Activated T-helper 2 cell treated with anti-CD3 and anti-CD28 coated beads, Interferon-gamma antibody, Interleukin-2, Interleukin-4, amounts not matched to agents 10 μg/mL and 5 μg/mL and 100 μg/mL, durations not matched to agents 14 hours and 24 hours and 36 hours (primary cell): ENCODE measurements at regions not wholly inside any gene's neighbourhood (a gene's known extent, or its start where the extent isn't known, plus 50 kb on each side); places are given as distances from the start of the nearest gene placed in this dataset.
A peak's percentile ranks its signal among the peaks of the same experiment; 100 is the strongest.

ENCODE experiments used
- DNase-seq: peaks from one replicate; pipeline ENCODE4 v3.0.0; 2021; ENCODE audit warnings: low spot score
- H3K27ac Mint-ChIP-seq: one replicate; pipeline ENCODE4 v1.8.0; 2021; ENCODE audit warnings: mixed read lengths
- H3K27me3 Mint-ChIP-seq: one replicate; pipeline ENCODE4 v1.8.0; 2021; ENCODE audit warnings: low read depth, mixed read lengths
- H3K36me3 Mint-ChIP-seq: one replicate; pipeline ENCODE4 v1.8.0; 2021; ENCODE audit warnings: low read depth, mixed read lengths
- H3K4me1 Mint-ChIP-seq: one replicate; pipeline ENCODE4 v1.8.0; 2021; ENCODE audit warnings: low read depth, mixed read lengths
- H3K4me3 Mint-ChIP-seq: one replicate; pipeline ENCODE4 v1.8.0; 2021; ENCODE audit warnings: low read depth, mild to moderate bottlenecking, moderate library complexity, mixed read lengths
- H3K9me3 Mint-ChIP-seq: one replicate; pipeline ENCODE4 v1.8.0; 2021; ENCODE audit warnings: mixed read lengths
- intact Hi-C: fragments of 100-400 bp; cut with micrococcal nuclease; formaldehyde crosslinking; loops from one replicate; pipeline ENCODE4 v1.15.1; 2023

- no peak overlapping the region for H3K4me3 Mint-ChIP-seq
- intact Hi-C loops: no loop called here
- peaks cover 9% of the 10 kb centered on the region for H3K27me3 Mint-ChIP-seq
- no peak overlapping the region for H3K27ac Mint-ChIP-seq
- DNase-seq: no peak
- H3K9me3 Mint-ChIP-seq: no peaks in the 10 kb centered on the region
- H3K4me1 Mint-ChIP-seq: peaks cover 44% of the 10 kb centered on the region
- no peaks in the 10 kb centered on the region for H3K36me3 Mint-ChIP-seq
Measured at GRCh38 chr6:1526398-1527072, 83.2 kb upstream of the FOXC1 start.

GRCh38 chr6:1527073-1527457, 82.7 kb upstream of the FOXC1 start:
- intact Hi-C loops: no loop called here
- H3K27ac Mint-ChIP-seq: no peak overlapping the region

GRCh38 chr6:1535295-1535694, 74.4 kb upstream of the FOXC1 start:
- Mint-ChIP-seq H3K27me3 (no peaks in the 10 kb centered on the region), H3K36me3 (no peaks in the 10 kb centered on the region), H3K4me3 (no peak overlapping the region), H3K4me1 (peaks cover 15% of the 10 kb centered on the region), H3K27ac (no peak overlapping the region), H3K9me3 (no peaks in the 10 kb centered on the region)
- DNase-seq: peak; percentile 26
- intact Hi-C loops: no loop called here

More at GRCh38 chr6:1527073-1527457, 82.7 kb upstream of the FOXC1 start:
- no peak for DNase-seq
- no peak overlapping the region for H3K4me3 Mint-ChIP-seq
- no peaks in the 10 kb centered on the region for H3K9me3 Mint-ChIP-seq
- peaks cover 5% of the 10 kb centered on the region for H3K27me3 Mint-ChIP-seq
- H3K36me3 Mint-ChIP-seq: no peaks in the 10 kb centered on the region
- peaks cover 44% of the 10 kb centered on the region for H3K4me1 Mint-ChIP-seq

- intact Hi-C loops: no loop called here
- Mint-ChIP-seq H3K27ac (no peak overlapping the region), H3K4me1 (peaks cover 11% of the 10 kb centered on the region), H3K9me3 (no peaks in the 10 kb centered on the region), H3K4me3 (no peak overlapping the region), H3K27me3 (no peaks in the 10 kb centered on the region), H3K36me3 (no peaks in the 10 kb centered on the region)
- DNase-seq: no peak
Measured at GRCh38 chr6:1536526-1537429, 72.9 kb upstream of the FOXC1 start.

- Mint-ChIP-seq H3K27ac (no peak overlapping the region), H3K9me3 (no peaks in the 10 kb centered on the region), H3K4me3 (no peak overlapping the region), H3K36me3 (no peaks in the 10 kb centered on the region), H3K4me1 (peaks cover 11% of the 10 kb centered on the region), H3K27me3 (peaks cover under 1% of the 10 kb centered on the region)
- no peak for DNase-seq
- intact Hi-C loops: no loop called here
Measured at GRCh38 chr6:1538369-1538768, 71.3 kb upstream of the FOXC1 start.

- Mint-ChIP-seq H3K27ac (no peak overlapping the region), H3K4me3 (no peak overlapping the region), H3K9me3 (no peaks in the 10 kb centered on the region), H3K4me1 (peaks cover 11% of the 10 kb centered on the region), H3K27me3 (peaks cover 5% of the 10 kb centered on the region), H3K36me3 (no peaks in the 10 kb centered on the region)
- intact Hi-C loops: no loop called here
- DNase-seq: no peak
Measured at GRCh38 chr6:1538810-1539478, 70.8 kb upstream of the FOXC1 start.

GRCh38 chr6:1540864-1541521, 68.7 kb upstream of the FOXC1 start:
- DNase-seq: no peak
- H3K27ac Mint-ChIP-seq: no peak overlapping the region
- H3K27me3 Mint-ChIP-seq: peaks cover 8% of the 10 kb centered on the region
- H3K4me3 Mint-ChIP-seq: no peak overlapping the region
- H3K4me1 Mint-ChIP-seq: peaks cover 6% of the 10 kb centered on the region
- H3K9me3 Mint-ChIP-seq: no peaks in the 10 kb centered on the region
- intact Hi-C loops: no loop called here
- no peaks in the 10 kb centered on the region for H3K36me3 Mint-ChIP-seq

- Mint-ChIP-seq H3K36me3 (no peaks in the 10 kb centered on the region), H3K4me1 (no peaks in the 10 kb centered on the region), H3K27me3 (peaks cover 8% of the 10 kb centered on the region), H3K27ac (no peak overlapping the region), H3K4me3 (no peak overlapping the region), H3K9me3 (no peaks in the 10 kb centered on the region)
- intact Hi-C loops: no loop called here
- no peak for DNase-seq
Measured at GRCh38 chr6:1542335-1542734, 67.4 kb upstream of the FOXC1 start.

GRCh38 chr6:1542764-1543163, 67.0 kb upstream of the FOXC1 start:
- Mint-ChIP-seq H3K36me3 (no peaks in the 10 kb centered on the region), H3K27ac (no peak overlapping the region), H3K27me3 (peaks cover 8% of the 10 kb centered on the region), H3K4me1 (no peaks in the 10 kb centered on the region), H3K9me3 (no peaks in the 10 kb centered on the region), H3K4me3 (no peak overlapping the region)
- DNase-seq: no peak
- intact Hi-C loops: no loop called here

GRCh38 chr6:1544000-1544399, 65.7 kb upstream of the FOXC1 start:
- no peaks in the 10 kb centered on the region for H3K9me3 Mint-ChIP-seq
- no peaks in the 10 kb centered on the region for H3K36me3 Mint-ChIP-seq
- H3K27ac Mint-ChIP-seq: no peak overlapping the region
- intact Hi-C loops: no loop called here
- no peak overlapping the region for H3K4me3 Mint-ChIP-seq
- H3K4me1 Mint-ChIP-seq: no peaks in the 10 kb centered on the region
- DNase-seq: no peak
- H3K27me3 Mint-ChIP-seq: peaks cover 8% of the 10 kb centered on the region

GRCh38 chr6:1544603-1545002, 65.1 kb upstream of the FOXC1 start:
- DNase-seq: no peak
- H3K36me3 Mint-ChIP-seq: no peaks in the 10 kb centered on the region
- no peak overlapping the region for H3K27ac Mint-ChIP-seq
- no peaks in the 10 kb centered on the region for H3K4me1 Mint-ChIP-seq
- no peaks in the 10 kb centered on the region for H3K9me3 Mint-ChIP-seq
- peaks cover 8% of the 10 kb centered on the region for H3K27me3 Mint-ChIP-seq
- no peak overlapping the region for H3K4me3 Mint-ChIP-seq
- intact Hi-C loops: no loop called here

- H3K4me3 Mint-ChIP-seq: no peak overlapping the region
Measured at GRCh38 chr6:1545654-1546053, 64.1 kb upstream of the FOXC1 start.

More at GRCh38 chr6:1545654-1546053, 64.1 kb upstream of the FOXC1 start:
- Mint-ChIP-seq H3K27me3 (peaks cover 11% of the 10 kb centered on the region), H3K36me3 (no peaks in the 10 kb centered on the region), H3K4me1 (no peaks in the 10 kb centered on the region), H3K27ac (no peak overlapping the region), H3K9me3 (no peaks in the 10 kb centered on the region)
- intact Hi-C loops: no loop called here
- no peak for DNase-seq
